MM.1S (cell line): ENCODE measurements at regions not wholly inside any gene's neighbourhood (a gene's known extent, or its start where the extent isn't known, plus 50 kb on each side); places are given as distances from the start of the nearest gene placed in this dataset.

ENCODE experiments used
- CTCF ChIP-seq: fragments of 300-600 bp; sonication (generic); IDR thresholded peaks from 2 replicates; pipeline ENCODE4 v1.5.1; 2016; ENCODE audit warnings: antibody characterized with exemption, low read length, mixed read lengths
- EZH2 ChIP-seq: fragments of 300-600 bp; sonication (generic); optimal IDR thresholded peaks from 2 replicates; pipeline ENCODE3; 2017; ENCODE audit warnings: low read depth, mild to moderate bottlenecking, antibody characterized with exemption, low read length, mixed read lengths

DNA sequence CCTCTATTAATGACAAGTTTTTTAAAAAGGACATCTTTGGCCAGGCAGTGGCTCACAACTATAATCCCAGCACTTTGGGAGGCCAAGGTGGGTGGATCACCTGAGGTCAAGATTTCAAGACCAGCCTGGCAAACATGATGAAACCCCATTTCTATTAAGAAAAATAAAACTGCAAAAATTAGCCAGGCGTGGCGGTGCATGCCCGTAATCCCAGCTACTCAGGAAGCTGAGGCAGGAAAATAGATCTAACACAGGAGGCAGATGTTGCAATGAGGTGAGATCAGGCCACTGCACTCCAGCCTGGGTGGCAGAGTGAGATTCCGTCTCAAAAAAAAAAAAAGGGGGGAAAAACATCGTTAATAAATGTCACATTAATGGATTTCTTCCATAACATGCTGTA is 1805.4 kb downstream of the C4orf33 start:
- TF ChIP-seq CTCF (no peak), EZH2 (no peak)
